NCI-H526 (cell line): ENCODE measurements at regions not wholly inside any gene's neighbourhood (a gene's known extent, or its start where the extent isn't known, plus 50 kb on each side); places are given as distances from the start of the nearest gene placed in this dataset.
A peak's percentile ranks its signal among the peaks of the same experiment; 100 is the strongest.
"Not testable (repeated sequence)": the region's sequence is repeated elsewhere in the genome, so short reads cannot be mapped to it uniquely, and the experiment has no call there.

Experiments
- DNase-seq, 2 experiments: peaks; one replicate each; lab custom pipeline; 2025; lab: John Stamatoyannopoulos, UW

DNA sequence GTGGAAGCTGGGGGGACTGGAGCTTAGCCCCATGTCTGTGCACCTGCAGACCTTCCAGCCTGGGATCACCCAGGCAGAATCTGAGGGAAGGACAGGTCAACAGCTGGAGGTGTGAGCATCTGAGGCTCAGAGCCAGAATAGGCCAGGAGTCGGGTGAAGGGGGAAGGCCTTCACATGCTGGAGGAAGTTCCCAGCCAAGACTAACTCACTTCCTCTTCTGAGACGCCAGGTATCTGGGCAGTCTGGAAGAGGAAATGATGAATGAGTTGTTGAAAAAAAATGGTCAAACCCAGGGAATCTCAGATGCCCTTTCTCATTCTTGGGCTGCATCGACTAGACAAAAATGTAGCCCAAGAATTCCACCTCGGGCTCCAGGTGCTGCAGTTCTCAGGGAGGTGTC lies 73.6 kb upstream of the TIAM2 start:
- no peak for DNase-seq

DNA sequence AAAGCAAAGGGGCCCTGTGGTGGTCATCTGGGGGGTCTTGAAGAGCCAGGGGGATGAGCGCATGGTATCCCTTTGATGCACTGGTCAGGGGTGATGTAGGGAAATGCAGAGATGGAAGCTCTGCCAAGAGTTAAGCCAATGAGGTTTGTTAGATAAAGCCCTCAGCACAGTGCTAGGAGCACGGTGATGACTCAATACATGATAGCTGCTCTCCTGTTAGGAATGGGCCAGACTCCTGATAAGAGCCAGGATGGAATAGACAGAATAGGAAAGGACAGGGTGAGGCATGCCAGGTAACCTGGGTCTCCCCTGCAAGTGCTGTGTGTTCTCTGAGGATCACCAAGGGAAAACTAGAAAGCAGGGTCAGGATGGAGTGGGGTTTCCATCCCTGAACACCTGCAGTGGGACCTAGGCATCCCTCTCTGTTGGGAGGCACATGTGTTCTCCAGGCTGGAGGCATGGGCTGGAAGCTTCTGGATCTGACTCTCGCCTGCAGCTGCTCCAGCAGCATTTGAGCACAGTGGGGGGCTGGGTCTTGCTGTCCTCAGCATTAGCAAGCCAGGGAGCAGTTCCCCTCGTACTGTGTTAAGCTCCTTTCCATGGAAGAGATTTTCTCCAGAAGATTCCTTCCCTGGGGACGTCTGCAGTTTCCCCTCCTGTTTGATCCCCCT lies 71.8 kb upstream of the TIAM2 start:
- no peak for DNase-seq

DNA sequence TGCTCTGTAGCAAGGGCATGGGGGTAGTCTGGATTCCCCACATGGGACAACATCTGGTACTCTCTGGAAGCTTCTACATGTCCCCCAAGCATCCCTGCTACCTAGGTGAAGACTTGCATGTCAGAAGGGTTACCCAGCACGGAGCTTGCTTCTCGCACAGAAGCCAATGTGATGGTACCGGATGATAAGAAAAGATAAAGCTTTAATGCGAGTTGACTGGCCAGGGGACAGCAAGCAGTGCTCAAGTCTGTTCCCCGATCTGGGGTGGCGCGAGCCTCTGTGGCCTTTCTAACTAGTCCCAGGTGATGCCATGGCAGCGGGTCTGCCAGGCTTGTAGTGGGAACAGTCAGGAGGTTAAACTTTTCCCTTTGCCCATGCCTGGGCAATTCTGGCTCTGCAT lies 70.0 kb upstream of the TIAM2 start:
- DNase-seq, result no peak

DNA sequence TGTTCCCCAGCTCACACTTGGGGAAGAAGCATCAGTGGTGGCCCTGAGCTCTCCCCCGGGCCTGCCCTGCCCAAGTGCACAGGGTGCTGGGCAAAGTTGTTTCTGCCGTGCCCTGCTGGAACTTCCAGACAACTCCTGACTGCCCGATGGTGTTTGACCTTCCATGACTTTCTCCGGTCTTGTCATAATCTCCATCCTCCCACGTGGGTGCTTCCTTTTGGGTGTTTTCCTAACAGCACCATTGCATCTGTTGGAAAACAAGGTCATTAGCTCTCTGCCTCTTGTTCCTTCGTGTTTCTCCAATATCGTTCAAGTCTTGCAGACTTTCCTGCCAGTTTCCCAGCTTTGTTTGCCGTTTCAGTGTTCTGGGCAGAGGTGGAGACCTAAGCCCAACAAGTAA lies 68.7 kb upstream of the TIAM2 start:
- no peak for DNase-seq

DNA sequence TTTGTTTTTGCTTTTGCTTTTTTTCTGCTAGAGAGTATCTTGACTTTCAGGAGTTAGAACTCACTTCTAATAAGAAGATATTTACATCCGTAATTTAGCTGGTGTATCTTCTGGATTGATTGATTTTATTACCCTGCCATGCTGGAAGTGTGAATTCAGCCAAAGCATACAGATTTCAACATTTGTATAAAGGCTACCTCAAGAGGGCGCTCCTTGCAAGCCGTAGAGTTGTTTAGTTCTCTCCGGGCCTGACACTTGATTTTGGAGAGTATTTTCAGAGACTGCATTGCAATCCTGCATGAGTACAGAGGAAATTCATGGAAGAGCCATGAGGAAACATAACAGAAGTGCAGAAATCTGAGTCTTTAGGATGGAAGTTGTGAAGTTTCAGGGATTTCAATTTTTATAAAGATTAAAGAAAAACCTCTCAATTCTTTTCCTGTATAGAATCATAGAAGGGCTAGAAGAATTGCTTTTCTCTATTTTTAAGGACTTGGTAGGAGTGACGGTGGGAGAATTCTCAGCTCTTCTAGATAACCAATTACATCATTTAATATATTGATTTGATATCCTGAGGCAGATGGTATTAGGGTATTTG lies 66.7 kb upstream of the TIAM2 start:
- peak; percentile 45 to 84 for DNase-seq

DNA sequence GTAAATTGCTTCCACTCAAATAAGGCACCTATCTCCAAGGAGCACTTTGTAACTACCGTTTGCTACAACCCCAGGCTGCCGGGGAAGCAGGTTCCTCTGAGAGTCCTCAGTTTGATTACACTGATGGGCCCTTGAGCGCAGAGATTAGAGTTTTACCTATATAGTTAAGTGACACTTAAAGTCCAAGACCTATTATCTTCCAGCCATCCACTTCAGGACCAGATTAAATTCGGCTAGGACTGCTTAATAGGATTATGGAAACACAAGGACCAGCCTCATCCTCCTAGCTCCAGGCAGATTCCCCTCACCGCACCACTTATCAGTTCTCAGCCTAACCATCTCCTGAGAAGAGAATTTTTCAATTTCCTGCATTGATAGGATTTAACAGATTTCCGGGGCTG lies 64.7 kb upstream of the TIAM2 start:
- no peak for DNase-seq

DNA sequence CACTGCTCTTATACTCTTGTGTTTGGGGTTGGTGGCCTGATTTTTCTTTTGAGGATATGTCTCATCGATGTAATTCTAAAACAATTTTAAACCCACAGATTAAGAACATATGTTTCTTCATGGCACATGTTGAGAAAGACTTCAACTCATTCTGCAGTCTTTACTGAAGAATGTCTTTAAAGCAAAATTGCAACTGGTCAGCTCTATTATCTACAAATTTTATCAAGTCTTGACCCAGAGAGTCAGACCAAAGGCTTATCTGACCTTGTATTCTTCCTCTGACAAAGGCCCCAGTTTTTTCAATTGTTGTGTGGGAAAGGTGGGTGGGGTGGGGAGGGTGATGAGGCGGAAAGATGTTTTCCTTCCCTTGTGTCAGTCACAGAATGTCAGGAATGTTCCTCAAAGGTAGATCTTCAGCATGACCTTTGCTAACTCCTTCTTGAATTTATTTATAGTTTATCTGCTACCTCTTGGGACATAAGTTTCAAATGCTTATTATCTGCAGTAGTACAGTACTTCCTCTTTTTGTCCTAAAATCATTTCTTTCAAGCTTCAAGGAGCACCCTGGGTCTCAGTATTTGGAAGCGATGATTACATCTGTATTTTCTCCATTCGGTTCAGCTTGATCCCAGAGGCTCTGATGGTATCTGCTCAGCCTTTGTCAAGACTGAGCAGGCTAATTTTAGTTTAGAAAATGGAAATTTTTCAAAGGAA lies 63.2 kb upstream of the TIAM2 start:
- DNase-seq, result no peak

DNA sequence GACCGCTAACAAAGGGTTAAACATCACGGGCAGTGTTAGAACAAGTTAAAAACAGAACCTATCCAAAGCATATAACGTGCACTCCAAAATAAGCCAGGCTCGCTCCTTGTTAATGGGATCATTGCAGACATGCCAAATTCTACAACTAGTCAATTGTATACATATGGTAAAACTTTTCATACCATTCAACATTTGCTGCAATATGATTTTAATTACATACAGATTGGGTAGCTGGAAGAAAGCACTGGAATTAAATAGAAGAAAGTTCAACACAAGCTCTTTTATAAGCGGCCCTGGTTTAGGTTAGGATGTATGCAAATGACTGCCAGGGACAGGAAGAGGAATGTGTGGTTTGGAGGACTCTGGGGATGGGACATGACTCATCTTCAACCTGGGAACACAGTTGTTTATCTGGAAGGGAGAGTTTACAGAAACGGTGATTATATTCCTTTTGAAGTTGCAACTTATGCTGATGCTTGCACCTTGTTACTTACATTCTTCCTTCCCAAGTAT lies 62.5 kb upstream of the TIAM2 start:
- DNase-seq, result peak; percentile 48 to 51

DNA sequence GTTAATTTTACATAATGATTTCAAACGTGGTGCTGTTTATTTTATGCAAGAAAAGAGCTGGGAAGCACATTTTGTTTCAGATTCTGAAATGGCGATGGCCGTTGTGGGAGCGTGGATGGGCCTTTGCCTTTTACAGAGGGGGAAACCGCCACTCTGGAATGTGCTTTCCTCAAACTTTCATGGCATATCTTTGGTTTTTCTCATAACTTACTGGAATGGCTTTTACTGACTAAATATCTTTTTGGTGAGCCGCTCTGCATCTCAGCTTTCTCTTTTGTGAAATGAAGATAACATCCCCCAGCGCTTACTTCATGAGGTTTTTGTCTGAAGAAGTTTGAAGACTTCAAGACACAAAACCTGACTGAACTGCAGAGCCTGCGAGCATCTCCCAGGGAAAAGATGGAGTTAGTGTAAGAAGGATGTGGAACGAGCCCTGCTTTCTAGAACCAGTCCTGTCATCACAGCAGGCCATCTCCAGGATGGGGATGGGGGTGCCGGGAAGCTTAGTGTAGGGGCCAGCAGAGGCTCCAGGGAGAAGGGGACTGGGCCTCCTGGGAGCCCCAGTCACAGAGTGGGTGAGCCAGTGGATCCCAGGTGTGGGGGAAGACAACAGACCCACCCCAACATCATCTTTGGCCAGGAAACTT lies 61.8 kb upstream of the TIAM2 start:
- no peak for DNase-seq

DNA sequence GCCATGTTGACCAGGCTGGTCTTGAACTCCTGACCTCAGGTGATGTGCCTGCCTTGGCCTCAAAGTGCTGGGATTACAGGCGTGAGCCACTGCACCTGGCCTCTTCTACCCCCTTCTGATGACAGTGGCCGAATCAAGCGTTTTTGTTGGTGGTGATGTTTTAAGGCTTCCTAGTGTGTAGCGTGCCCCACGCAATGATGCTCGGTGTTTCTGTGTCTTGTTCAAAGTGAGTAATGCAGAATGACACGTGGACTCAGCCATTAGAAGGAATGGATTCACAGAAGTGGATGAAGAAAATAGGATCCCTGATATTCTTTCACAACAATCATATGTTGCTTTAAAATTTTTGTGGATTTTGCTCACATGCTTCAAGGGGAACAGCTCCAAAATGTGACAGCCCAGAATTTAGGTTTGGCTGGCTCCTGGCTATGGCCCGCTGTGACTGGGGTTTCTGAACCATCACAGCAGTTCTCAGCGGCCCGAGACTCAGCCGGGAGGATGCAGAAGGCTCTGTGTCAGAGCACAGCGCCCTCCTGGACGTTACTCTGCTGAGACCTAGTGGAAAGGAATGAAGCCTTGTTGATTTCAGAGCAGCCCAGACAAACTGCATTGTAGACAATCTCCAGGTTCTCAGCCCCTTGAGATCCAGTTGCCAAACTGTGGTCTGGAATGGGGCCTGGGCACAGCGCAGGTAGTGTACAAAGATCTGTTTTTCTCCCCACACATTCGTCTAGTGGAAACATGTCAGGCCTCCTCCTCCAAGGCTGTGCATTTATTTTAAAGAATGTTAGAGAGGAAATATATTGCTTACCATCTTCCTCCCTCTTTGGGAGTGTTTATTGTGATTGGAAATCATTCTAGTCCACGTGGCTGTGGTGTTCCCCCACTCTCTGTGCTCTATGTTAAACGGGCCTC lies 57.6 kb upstream of the TIAM2 start:
- DNase-seq, result no peak

DNA sequence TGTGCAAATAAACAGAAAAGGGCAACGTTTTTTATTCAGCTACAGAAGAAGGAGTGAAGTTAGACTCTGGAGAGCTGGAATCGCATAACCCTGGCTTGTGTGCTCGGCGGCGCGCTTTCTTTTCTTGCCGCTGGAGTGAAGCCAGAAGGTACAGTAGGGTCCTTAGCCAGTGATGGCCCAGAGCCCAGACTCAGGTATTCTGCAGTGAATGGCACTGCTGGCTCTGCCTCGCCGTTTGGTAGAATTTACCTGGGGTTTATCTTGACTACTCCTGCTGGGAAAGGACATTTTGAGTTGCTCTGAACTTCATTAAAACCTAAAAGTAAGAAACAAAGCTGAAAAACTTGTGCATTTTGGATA lies 56.9 kb upstream of the TIAM2 start:
- no peak for DNase-seq

DNA sequence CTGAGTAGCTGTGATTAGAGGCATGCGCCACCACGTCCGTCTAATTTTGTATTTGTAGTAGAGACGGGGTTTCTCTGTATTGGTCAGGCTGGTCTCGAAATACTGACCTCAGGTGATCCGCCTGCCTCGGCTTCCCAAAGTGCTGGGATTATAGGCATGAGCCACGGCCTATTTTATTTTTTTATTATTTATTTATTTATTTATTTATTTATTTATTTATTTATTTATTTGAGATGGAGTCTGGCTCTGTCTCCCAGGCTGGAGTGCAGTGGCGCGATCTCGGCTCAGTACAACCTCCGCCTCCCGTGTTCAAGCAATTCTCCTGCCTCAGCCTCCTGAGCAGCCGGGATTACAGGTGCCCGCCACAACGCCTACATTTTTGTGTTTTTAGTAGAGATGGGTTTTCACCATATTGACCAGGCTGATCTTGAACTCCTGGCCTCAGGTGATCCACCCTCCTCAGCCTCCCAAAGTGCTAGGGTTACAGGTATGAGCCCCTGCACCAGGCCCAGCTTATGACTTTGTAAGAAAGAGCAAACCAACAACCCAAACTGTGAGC lies 56.3 kb upstream of the TIAM2 start:
- not testable (repeated sequence) for DNase-seq

DNA sequence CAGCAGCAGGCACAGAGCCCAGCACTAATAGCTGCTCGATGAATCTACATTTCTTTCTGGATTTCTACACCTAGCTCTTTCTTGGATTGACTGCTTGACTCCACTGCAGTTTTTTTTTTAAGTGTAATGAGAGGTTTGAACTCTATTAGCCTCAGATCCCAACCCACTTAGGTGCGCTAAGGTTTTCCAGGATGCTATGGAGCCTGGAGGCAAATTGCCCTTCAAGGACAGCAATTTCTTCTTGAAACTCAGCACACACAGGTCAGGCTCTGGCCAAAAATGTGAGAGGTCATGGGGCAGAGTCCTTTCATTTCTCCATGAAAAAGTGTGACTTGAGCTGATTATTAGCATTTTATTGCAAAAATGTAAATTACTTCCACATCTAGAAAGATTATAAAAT lies 52.3 kb upstream of the TIAM2 start:
- no peak for DNase-seq

DNA sequence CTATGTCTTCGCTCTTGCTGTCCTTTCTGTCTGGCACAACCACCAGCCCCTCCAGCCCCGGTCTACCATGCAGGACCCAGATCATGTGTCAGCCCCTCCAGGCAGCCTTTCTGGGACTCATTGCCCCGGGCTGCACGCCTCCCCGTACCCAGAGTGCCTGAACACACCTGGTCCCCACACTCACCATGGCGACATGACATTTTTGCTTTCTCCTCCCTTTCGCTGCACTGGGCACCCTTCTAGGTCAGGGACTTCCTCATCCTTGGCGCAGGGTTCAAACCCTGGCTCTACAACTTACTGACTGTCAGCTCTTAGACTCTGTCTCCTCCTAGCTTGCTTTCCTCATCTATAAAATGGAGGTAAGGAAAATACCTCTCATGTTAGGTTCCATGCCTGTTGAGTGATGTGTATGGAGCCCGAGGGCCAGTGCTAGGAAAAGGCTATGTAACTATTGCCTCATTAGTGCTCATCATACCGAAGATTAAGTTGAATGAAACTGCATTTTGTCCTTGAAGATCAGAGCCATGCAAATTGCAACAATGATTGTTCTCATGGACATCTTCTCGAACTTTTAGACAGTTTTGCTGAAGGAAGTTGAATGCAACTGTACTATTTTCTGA lies 49.7 kb upstream of the TIAM2 start:
- no peak for DNase-seq
